ENCODE measurements at regions not wholly inside any gene's neighbourhood (a gene's known extent, or its start where the extent isn't known, plus 50 kb on each side); places are given as distances from the start of the nearest gene placed in this dataset.

- no peak for DNase-seq (ENCODE audit: extremely low spot score)
- TF ChIP-seq CTCF (IDR thresholded peaks at IDR 0.05; ENCODE audit: control extremely low read depth, extremely low read depth, low read depth, missing control alignments) = no peak
- ChIA-PET POLR2A (no interaction called here), CTCF (no interaction called here)
These were observed 159.4 kb downstream of the MAGEB5 start for GRCh38 chrX:26375346-26375745.

- no peak for TF ChIP-seq CTCF (IDR thresholded peaks at IDR 0.05; ENCODE audit: control extremely low read depth, extremely low read depth, low read depth, missing control alignments)
- CTCF ChIA-PET = no interaction called here
- POLR2A ChIA-PET = no interaction called here
- DNase-seq (ENCODE audit: extremely low spot score) = no peak
These were observed 157.9 kb downstream of the MAGEB5 start for GRCh38 chrX:26373829-26374228.

- CTCF ChIA-PET = no interaction called here
- TF ChIP-seq CTCF (IDR thresholded peaks at IDR 0.05; ENCODE audit: control extremely low read depth, extremely low read depth, low read depth, missing control alignments) = no peak
- DNase-seq (ENCODE audit: extremely low spot score) = no peak
- POLR2A ChIA-PET = no interaction called here
These were observed 137.0 kb downstream of the MAGEB5 start for GRCh38 chrX:26352891-26353430.

- no peak for DNase-seq (ENCODE audit: extremely low spot score)
- POLR2A ChIA-PET = no interaction called here
These were observed 131.2 kb downstream of the MAGEB5 start for GRCh38 chrX:26347171-26347570.

GRCh38 chrX:26334232-26334631 lies 118.3 kb downstream of the MAGEB5 start:
- no peak for TF ChIP-seq CTCF (IDR thresholded peaks at IDR 0.05; ENCODE audit: control extremely low read depth, extremely low read depth, low read depth, missing control alignments)
- DNase-seq (ENCODE audit: extremely low spot score) = no peak
- ChIA-PET POLR2A (no interaction called here), CTCF (no interaction called here)

More at GRCh38 chrX:26347171-26347570, 131.2 kb downstream of the MAGEB5 start:
- no peak for TF ChIP-seq CTCF (IDR thresholded peaks at IDR 0.05; ENCODE audit: control extremely low read depth, extremely low read depth, low read depth, missing control alignments)
- CTCF ChIA-PET = no interaction called here

GRCh38 chrX:26328608-26329319 lies 112.8 kb downstream of the MAGEB5 start:
- no peak for DNase-seq (ENCODE audit: extremely low spot score)
- ChIA-PET POLR2A (no interaction called here), CTCF (no interaction called here)
- TF ChIP-seq CTCF (IDR thresholded peaks at IDR 0.05; ENCODE audit: control extremely low read depth, extremely low read depth, low read depth, missing control alignments) = no peak

All from GM10248 (cell line).